GM12872 (cell line): ENCODE measurements at regions not wholly inside any gene's neighbourhood (a gene's known extent, or its start where the extent isn't known, plus 50 kb on each side); places are given as distances from the start of the nearest gene placed in this dataset.

Experiments used
- CTCF ChIP-seq: IDR thresholded peaks from 3 replicates; pipeline ENCODE4 v1.5.1; 2011; ENCODE audit warnings: low read depth, mild to moderate bottlenecking, low read length, moderate library complexity; ENCODE audit not compliant: insufficient read depth

GRCh38 chr15:54820098-54820497, 376.6 kb downstream of the RSL24D1 start:
- TF ChIP-seq CTCF, result no peak

- TF ChIP-seq CTCF, result no peak
Observed at GRCh38 chr15:54816401-54816800, 380.3 kb downstream of the RSL24D1 start.

- TF ChIP-seq CTCF, result no peak
Observed at GRCh38 chr15:54815556-54815955, 381.2 kb downstream of the RSL24D1 start.

GRCh38 chr15:54812383-54812782, 384.4 kb downstream of the RSL24D1 start:
- no peak for TF ChIP-seq CTCF

- TF ChIP-seq CTCF, result no peak
Observed at GRCh38 chr15:54810496-54810895, 386.2 kb downstream of the RSL24D1 start.

- TF ChIP-seq CTCF, result no peak
Observed at GRCh38 chr15:54810031-54810430, 386.7 kb downstream of the RSL24D1 start.

GRCh38 chr15:54808321-54808720, 388.4 kb downstream of the RSL24D1 start:
- TF ChIP-seq CTCF, result no peak

GRCh38 chr15:54803987-54804386, 392.8 kb downstream of the RSL24D1 start:
- no peak for TF ChIP-seq CTCF
